ENCODE measurements at regions not wholly inside any gene's neighbourhood (a gene's known extent, or its start where the extent isn't known, plus 50 kb on each side); places are given as distances from the start of the nearest gene placed in this dataset.

DNA sequence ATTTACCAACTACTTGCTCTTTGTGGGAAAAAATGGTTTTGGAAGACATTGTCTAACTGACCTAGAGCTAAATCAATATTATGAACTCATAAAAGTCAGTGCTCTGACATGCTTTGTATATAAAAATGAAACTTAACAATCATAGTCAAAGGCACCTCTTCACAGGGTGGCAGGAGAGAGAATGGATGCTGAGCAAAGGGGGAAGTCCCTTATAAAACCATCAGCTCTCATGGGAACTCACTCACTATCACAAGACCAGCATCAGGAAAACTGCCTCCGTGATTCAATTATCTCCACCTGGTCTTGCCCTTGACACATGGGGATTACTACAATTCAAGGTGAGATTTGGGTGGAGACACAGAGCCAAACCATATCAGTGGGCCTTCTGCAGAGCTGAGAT lies 417.6 kb upstream of the AUTS2 start:
- ATAC-seq (no peak), DNase-seq (ENCODE audit: low spot score) (no peak)
- peaks cover 0 to 3% of the 10 kb centered on the region in 2 donors for H3K27me3 Mint-ChIP-seq
- H3K4me1 Mint-ChIP-seq (ENCODE audit: low read depth in 2 of 2) = peaks cover 4 to 7% of the 10 kb centered on the region in 2 donors
- H3K4me3 Mint-ChIP-seq = no peak overlapping the region
- H3K36me3 Mint-ChIP-seq = peaks cover 4% of the 10 kb centered on the region
- no peak overlapping the region for H3K27ac Mint-ChIP-seq
- H3K9me3 Mint-ChIP-seq = peaks cover 6% of the 10 kb centered on the region

DNA sequence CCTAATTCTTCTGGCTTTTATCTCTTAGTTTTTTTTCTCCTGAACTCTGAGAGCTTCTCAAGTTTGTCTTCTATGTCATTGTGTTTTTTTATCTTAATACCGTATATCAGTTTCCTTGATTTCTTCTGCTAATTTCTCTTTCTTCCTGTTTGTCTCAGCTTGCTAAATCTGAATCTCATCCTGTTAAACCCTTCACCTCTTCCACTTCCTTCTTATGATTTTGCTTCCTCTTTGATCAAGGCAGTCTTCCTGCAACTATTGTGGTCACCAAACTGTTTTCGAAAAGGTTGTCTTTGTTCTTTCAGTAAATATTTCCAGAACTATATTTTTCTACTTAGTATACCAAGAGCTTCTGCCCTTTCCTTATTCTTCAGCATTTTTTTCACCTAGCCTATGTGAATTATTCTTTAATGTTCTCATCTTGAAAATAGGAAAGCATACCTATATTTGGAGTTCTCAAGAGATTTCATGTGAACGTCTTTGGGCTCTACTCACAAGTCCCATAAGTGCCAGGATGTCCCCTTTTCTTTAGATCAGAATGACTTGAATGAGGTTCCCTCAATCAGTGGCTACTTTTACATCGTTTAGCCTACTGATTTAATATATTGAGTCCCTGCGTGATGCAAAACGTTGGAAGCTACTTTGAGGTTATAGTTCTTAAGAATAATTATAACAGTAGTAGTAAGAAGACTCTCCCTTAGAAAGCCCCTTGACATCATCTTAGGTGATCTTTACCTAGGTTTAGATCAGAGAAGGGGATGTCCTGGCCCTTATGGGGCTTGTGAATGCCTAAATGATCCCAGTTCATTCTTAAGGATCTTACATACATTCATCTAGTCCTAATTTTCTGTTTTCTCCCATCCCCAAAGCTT lies 415.4 kb upstream of the AUTS2 start:
- Mint-ChIP-seq H3K4me3 (no peak overlapping the region), H3K9me3 (peaks cover 13% of the 10 kb centered on the region), H3K4me1 (ENCODE audit: low read depth in 2 of 2) (peaks cover 4 to 7% of the 10 kb centered on the region in 2 donors), H3K27ac (no peak overlapping the region), H3K36me3 (peaks cover 4% of the 10 kb centered on the region), H3K27me3 (peaks cover 0 to 3% of the 10 kb centered on the region in 2 donors)
- no peak for DNase-seq (ENCODE audit: low spot score)
- ATAC-seq = no peak

DNA sequence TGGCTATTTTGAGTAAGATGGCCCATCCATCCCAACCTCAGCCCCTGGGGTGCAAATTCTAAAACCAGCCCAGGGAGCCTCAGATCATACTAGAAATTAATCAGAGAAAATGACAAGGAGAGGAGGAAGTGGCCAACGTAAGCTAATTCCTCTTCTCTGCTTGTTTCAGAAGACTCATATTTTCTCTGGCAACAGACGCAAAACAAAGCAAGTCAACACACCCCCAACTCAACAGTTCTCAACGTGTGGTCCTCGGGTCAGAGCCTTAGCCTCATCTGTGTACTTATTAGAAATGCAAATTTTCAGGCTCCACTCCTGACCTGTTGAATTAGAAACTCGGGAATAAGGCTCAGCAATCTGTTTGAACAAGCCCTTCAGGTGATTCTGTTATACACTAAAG lies 413.9 kb upstream of the AUTS2 start:
- DNase-seq (ENCODE audit: low spot score) = no peak
- H3K4me1 Mint-ChIP-seq (ENCODE audit: low read depth in 2 of 2) = peaks cover 4 to 7% of the 10 kb centered on the region in 2 donors
- no peak overlapping the region for H3K27ac Mint-ChIP-seq
- H3K27me3 Mint-ChIP-seq = no peaks in the 10 kb centered on the region
- H3K36me3 Mint-ChIP-seq = peaks cover 4% of the 10 kb centered on the region
- no peak for ATAC-seq
- peaks cover 13% of the 10 kb centered on the region for H3K9me3 Mint-ChIP-seq
- H3K4me3 Mint-ChIP-seq = no peak overlapping the region

DNA sequence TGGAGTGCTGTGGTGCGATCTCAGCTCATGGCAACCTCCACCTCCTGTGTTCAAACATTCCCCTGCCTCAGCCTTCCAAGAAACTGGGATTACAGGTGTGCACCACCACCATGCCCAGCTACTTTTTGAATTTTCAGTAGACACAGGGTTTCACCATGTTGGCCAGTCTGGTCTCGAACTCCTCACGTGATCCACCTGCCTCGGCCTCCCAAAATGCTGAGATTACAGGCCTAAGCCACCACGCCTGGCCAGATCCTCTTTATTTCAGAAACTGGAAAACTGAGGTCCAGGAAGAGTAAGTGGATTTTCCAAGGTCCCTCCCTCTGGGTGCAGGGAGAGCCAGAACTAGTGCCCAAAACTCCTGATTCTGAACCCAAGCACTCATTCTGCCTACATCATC lies 413.1 kb upstream of the AUTS2 start:
- H3K36me3 Mint-ChIP-seq = peaks cover 4% of the 10 kb centered on the region
- H3K27ac Mint-ChIP-seq = no peak overlapping the region
- H3K9me3 Mint-ChIP-seq = peaks cover 13% of the 10 kb centered on the region
- H3K4me3 Mint-ChIP-seq = no peak overlapping the region
- no peaks in the 10 kb centered on the region for H3K27me3 Mint-ChIP-seq
- ATAC-seq (no peak), DNase-seq (ENCODE audit: low spot score) (no peak)
- H3K4me1 Mint-ChIP-seq (ENCODE audit: low read depth in 2 of 2) = peaks cover 4 to 7% of the 10 kb centered on the region in 2 donors

DNA sequence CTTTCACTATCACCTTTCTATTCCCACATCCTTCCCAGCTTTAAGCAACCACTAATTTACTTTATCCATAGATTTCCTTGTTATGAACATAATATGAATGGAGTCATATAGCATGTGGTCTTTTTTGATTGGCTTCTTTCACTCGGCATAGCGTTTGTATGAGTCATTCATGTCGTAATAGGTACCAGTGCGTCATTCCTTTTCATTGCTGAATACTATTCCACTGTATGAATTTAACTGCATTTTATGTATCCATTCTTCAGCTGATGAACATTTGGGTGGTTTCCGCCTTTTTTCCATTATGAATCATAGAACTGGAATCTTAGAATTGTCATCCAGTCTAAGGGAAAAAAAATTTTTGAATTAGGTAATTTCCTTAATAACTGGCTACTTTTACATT lies 411.3 kb upstream of the AUTS2 start:
- Mint-ChIP-seq H3K36me3 (peaks cover 4% of the 10 kb centered on the region), H3K27me3 (no peaks in the 10 kb centered on the region), H3K9me3 (peaks cover 13% of the 10 kb centered on the region), H3K4me1 (ENCODE audit: low read depth in 2 of 2) (peaks cover 4 to 7% of the 10 kb centered on the region in 2 donors), H3K27ac (no peak overlapping the region), H3K4me3 (no peak overlapping the region)
- no peak for DNase-seq (ENCODE audit: low spot score)
- no peak for ATAC-seq

DNA sequence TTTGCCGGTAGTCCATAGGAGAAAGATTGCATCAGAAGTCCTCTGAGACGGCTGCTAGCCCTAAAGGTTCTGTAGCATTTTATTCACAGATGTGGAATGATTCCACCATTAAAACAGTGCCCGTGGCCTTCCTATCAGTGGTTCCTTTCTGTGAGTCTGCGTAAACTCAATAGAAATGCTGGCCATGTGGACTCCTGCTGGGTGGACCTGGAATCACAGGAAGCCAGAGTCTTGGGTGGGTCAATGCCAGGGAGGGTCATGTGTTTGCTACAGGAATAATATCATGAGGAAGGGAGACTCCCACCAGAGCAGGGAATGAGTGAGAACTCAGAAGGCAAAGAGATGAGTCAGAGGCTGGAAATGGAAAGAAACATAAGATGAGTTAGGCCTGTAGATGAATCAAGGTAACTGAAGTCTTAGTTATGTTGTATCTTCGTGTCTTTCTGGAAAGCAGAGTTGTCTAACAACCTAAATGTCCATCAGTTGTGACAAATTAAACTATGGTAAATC lies 410.4 kb upstream of the AUTS2 start:
- H3K4me1 Mint-ChIP-seq (ENCODE audit: low read depth in 2 of 2) = peaks cover 0 to under 1% of the 10 kb centered on the region in 2 donors
- H3K4me3 Mint-ChIP-seq = no peak overlapping the region
- H3K27ac Mint-ChIP-seq = no peak overlapping the region
- H3K27me3 Mint-ChIP-seq = no peaks in the 10 kb centered on the region
- H3K36me3 Mint-ChIP-seq = peaks cover under 1% of the 10 kb centered on the region
- ATAC-seq (no peak), DNase-seq (ENCODE audit: low spot score) (no peak)
- peaks cover 8% of the 10 kb centered on the region for H3K9me3 Mint-ChIP-seq

DNA sequence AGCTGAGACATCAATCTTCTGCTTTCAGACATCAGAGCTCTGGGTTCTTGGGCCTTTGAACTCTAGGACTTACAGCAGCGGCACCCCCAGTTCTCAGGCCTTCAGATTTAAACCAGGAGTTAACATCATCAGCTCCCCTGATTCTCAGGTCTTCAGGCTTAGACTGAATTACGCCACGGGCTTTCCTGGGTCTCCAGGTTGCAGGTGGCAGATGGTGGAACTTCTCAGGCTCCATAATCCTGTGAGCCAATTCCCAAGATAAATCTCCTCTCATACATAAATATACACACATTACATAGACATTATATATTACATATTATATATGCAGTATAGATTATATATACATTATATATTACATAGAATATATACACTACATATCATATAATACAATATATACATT lies 408.9 kb upstream of the AUTS2 start:
- Mint-ChIP-seq H3K4me3 (no peak overlapping the region), H3K27ac (no peak overlapping the region), H3K4me1 (ENCODE audit: low read depth in 2 of 2) (no peaks in the 10 kb centered on the region), H3K9me3 (peaks cover 12% of the 10 kb centered on the region), H3K27me3 (no peaks in the 10 kb centered on the region), H3K36me3 (no peaks in the 10 kb centered on the region)
- ATAC-seq = no peak
- DNase-seq (ENCODE audit: low spot score) = no peak

DNA sequence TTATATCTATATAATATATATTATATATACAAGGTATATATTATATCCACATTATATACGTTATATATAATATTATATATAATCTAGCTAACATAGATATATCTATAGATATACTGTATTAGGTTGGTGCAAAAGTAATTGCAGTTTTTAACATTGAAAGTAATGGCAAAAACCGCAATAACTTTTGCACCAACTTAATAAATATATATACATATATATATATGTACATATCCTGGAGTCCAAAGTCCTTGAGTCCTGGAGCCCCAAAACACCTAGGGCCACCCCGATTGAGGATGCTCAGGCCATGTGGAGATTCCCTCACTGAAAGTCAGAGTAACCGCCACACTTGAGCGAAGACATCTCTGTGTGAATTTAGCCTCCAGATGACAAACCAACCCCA lies 408.2 kb upstream of the AUTS2 start:
- no peak overlapping the region for H3K4me3 Mint-ChIP-seq
- no peak for DNase-seq (ENCODE audit: low spot score)
- ATAC-seq = no peak

DNA sequence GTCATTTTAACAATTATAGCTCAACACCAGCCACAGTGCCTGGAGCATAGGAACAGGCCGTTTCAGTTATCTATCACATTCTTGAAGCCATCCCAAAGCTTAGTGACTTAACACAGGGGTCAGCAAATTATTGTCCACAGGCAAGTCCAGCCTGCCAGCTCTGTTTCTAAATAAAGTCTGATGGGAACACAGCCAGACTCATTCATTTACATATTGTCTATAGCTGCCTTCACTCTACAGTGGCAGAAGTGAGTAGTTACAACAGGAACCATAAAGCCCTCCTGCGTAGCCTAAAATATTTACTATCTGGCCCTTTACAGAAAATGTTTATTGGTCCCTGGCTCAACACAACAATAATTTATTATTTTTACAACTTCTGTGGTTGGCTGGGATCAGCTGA lies 407.5 kb upstream of the AUTS2 start:
- ATAC-seq = no peak
- H3K27ac Mint-ChIP-seq = no peak overlapping the region
- no peaks in the 10 kb centered on the region for H3K36me3 Mint-ChIP-seq
- peaks cover 9% of the 10 kb centered on the region for H3K9me3 Mint-ChIP-seq
- H3K4me3 Mint-ChIP-seq = no peak overlapping the region
- no peaks in the 10 kb centered on the region for H3K4me1 Mint-ChIP-seq (ENCODE audit: low read depth in 2 of 2)
- no peaks in the 10 kb centered on the region for H3K27me3 Mint-ChIP-seq
- no peak for DNase-seq (ENCODE audit: low spot score)

More for the DNA sequence above, 408.2 kb upstream of the AUTS2 start:
- no peaks in the 10 kb centered on the region for H3K4me1 Mint-ChIP-seq (ENCODE audit: low read depth in 2 of 2)
- no peak overlapping the region for H3K27ac Mint-ChIP-seq
- no peaks in the 10 kb centered on the region for H3K27me3 Mint-ChIP-seq
- no peaks in the 10 kb centered on the region for H3K36me3 Mint-ChIP-seq
- peaks cover 12% of the 10 kb centered on the region for H3K9me3 Mint-ChIP-seq

DNA sequence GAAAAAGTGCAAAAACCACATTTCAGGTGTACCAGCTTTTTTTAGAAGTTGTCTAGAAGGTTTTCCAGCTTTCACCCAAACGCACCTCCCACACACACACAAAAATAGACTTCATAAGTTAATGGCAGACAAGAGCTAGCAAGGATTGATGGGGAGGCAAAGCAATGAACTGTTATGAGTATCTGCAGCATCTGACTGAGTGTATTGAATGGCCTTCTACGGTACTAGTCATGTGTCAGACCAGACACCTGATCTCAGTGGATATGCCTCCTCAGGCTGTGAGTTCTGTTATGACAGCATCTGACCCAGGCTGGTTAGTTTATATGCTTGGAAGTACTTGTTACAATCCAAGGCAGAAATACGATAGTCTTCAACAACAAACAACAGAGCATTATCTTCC lies 406.1 kb upstream of the AUTS2 start:
- Mint-ChIP-seq H3K9me3 (peaks cover 11% of the 10 kb centered on the region), H3K4me3 (no peak overlapping the region), H3K27me3 (no peaks in the 10 kb centered on the region), H3K27ac (no peak overlapping the region), H3K4me1 (ENCODE audit: low read depth in 2 of 2) (no peaks in the 10 kb centered on the region), H3K36me3 (no peaks in the 10 kb centered on the region)
- no peak for DNase-seq (ENCODE audit: low spot score)
- ATAC-seq = no peak

DNA sequence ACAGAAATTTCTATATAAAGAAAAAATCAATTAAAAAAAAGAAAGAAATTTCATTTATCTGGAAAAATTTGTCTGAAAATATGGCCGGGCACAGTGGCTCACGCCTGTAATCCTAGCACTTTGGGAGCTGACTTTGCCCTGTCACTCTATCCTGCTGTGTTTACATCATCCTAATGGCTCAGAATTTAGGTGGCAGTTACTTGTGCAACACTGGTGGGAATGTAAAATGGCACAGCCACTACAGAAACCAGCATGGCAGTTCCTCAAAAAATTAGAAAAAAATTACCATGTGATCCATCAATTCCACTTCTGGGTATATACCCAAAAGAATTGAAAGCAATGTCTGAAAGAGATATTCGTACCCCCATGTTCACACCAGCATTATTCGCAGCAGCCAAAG lies 405.2 kb upstream of the AUTS2 start:
- no peaks in the 10 kb centered on the region for H3K27me3 Mint-ChIP-seq
- H3K4me1 Mint-ChIP-seq (ENCODE audit: low read depth in 2 of 2) = no peaks in the 10 kb centered on the region
- no peak for DNase-seq (ENCODE audit: low spot score)
- H3K36me3 Mint-ChIP-seq = no peaks in the 10 kb centered on the region
- H3K4me3 Mint-ChIP-seq = no peak overlapping the region
- H3K27ac Mint-ChIP-seq = no peak overlapping the region
- no peak for ATAC-seq
- H3K9me3 Mint-ChIP-seq = peaks cover 11% of the 10 kb centered on the region

DNA sequence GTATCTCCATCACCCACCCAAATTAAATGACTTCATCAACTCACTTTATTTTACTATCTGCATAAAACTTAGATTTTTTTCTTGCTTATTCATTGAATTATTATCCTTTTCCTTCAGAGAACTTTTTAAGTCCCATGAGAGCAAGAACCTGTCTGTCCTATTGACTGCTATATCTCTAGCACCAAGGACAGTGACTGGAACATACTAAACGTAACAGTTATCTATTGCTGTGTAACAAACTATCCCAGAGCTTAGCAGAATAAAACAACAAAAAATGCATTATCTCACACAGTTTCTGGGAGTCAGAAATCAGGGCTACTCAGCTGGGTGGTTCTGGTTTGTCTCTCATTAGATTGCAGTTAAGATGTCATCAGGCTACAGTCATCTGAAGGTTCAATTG lies 401.7 kb upstream of the AUTS2 start:
- no peak for ATAC-seq
- Mint-ChIP-seq H3K27ac (no peak overlapping the region), H3K36me3 (peaks cover 15% of the 10 kb centered on the region), H3K4me1 (ENCODE audit: low read depth in 2 of 2) (peaks cover 11 to 17% of the 10 kb centered on the region in 2 donors), H3K9me3 (peaks cover 21% of the 10 kb centered on the region), H3K4me3 (no peak overlapping the region), H3K27me3 (no peaks in the 10 kb centered on the region)
- no peak for DNase-seq (ENCODE audit: low spot score)

DNA sequence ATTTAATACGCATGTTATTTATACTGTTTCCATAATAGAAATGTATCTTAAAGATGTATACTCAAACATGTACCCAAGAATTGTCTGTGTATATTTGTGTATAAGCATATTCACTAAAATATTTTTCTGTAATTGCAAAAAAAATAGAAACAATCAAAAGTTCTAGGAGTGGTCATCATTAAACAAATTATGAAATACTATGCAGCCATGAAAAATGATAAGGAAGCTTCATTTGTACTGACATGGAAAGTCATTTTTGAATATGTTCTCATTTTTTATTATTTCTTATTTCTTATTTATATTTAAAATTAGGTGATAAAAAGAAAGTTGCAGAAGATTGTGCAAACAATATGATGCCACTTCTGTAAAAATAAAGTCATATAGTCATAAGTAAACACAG lies 400.0 kb upstream of the AUTS2 start:
- H3K27me3 Mint-ChIP-seq = no peaks in the 10 kb centered on the region
- peaks cover 11 to 17% of the 10 kb centered on the region in 2 donors for H3K4me1 Mint-ChIP-seq (ENCODE audit: low read depth in 2 of 2)
- H3K27ac Mint-ChIP-seq = peak overlapping the region in 1 of 2 donors; percentile 22
- no peak overlapping the region for H3K4me3 Mint-ChIP-seq
- DNase-seq (ENCODE audit: low spot score) = no peak
- H3K36me3 Mint-ChIP-seq = peaks cover 15% of the 10 kb centered on the region
- no peak for ATAC-seq
- peaks cover 21% of the 10 kb centered on the region for H3K9me3 Mint-ChIP-seq

DNA sequence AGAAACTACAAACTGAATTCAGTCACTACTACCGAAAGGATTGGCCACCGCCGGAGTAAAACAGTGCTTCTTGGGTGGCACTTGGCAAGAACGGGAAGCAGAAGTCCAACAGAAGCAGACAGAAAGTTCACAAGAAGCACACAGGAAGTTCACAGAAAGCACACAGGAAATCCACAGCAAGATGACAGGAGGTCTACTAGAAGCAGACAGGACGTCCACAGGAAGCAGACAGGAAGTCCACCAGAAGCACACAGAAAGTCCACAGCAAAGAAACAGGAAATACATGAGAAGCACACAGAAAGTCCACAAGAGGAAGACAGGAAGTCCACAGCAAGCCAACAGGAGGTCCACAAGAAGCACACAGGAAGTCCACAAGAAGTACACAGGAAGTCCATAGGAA lies 399.2 kb upstream of the AUTS2 start:
- peaks cover 21% of the 10 kb centered on the region for H3K9me3 Mint-ChIP-seq
- H3K27me3 Mint-ChIP-seq = no peaks in the 10 kb centered on the region
- H3K27ac Mint-ChIP-seq = peak overlapping the region; percentile 15 to 22
- DNase-seq (ENCODE audit: low spot score) (no peak), ATAC-seq (no peak)
- H3K36me3 Mint-ChIP-seq = peaks cover 15% of the 10 kb centered on the region
- H3K4me3 Mint-ChIP-seq = peak overlapping the region; percentile 18
- H3K4me1 Mint-ChIP-seq (ENCODE audit: low read depth in 2 of 2) = peaks cover 11 to 17% of the 10 kb centered on the region in 2 donors
